ENCODE measurements at regions not wholly inside any gene's neighbourhood (a gene's known extent, or its start where the extent isn't known, plus 50 kb on each side); places are given as distances from the start of the nearest gene placed in this dataset.
"Not testable (repeated sequence)": the region's sequence is repeated elsewhere in the genome, so short reads cannot be mapped to it uniquely, and the experiment has no call there.

- H3K9me3 Mint-ChIP-seq (ENCODE audit: low read depth): peaks cover 5% of the 10 kb centered on the region
Measured at GRCh38 chr15:92753591-92753990, 98.0 kb upstream of the FAM174B start.

GRCh38 chr15:92763459-92763858, 107.9 kb upstream of the FAM174B start:
- no peaks in the 10 kb centered on the region for H3K9me3 Mint-ChIP-seq (ENCODE audit: low read depth)
- DNase-seq (ENCODE audit: low spot score): no peak
- H3K27me3 Mint-ChIP-seq (ENCODE audit: low read depth): no peaks in the 10 kb centered on the region
- H3K27ac Mint-ChIP-seq (ENCODE audit: unreplicated experiment): no peak overlapping the region
- peaks cover 1% of the 10 kb centered on the region for H3K36me3 Mint-ChIP-seq (ENCODE audit: low read depth)
- no peaks in the 10 kb centered on the region for H3K4me1 Mint-ChIP-seq (ENCODE audit: low read depth)
- no peak overlapping the region for H3K4me3 Mint-ChIP-seq (ENCODE audit: unreplicated experiment)
- no peak for TF ChIP-seq CTCF (IDR thresholded peaks at IDR 0.05)

More at GRCh38 chr15:92753591-92753990, 98.0 kb upstream of the FAM174B start:
- DNase-seq (ENCODE audit: low spot score): no peak
- no peak for TF ChIP-seq CTCF (IDR thresholded peaks at IDR 0.05)
- H3K4me1 Mint-ChIP-seq (ENCODE audit: low read depth): no peaks in the 10 kb centered on the region
- H3K36me3 Mint-ChIP-seq (ENCODE audit: low read depth): peaks cover 2% of the 10 kb centered on the region
- peaks cover 5% of the 10 kb centered on the region for H3K27me3 Mint-ChIP-seq (ENCODE audit: low read depth)
- H3K27ac Mint-ChIP-seq (ENCODE audit: unreplicated experiment): no peak overlapping the region
- no peak overlapping the region for H3K4me3 Mint-ChIP-seq (ENCODE audit: unreplicated experiment)

GRCh38 chr15:92768131-92768530, 112.6 kb upstream of the FAM174B start:
- H3K9me3 Mint-ChIP-seq (ENCODE audit: low read depth); DNase-seq (ENCODE audit: low spot score); H3K4me3 Mint-ChIP-seq (ENCODE audit: unreplicated experiment); H3K27me3 Mint-ChIP-seq (ENCODE audit: low read depth); H3K4me1 Mint-ChIP-seq (ENCODE audit: low read depth); H3K36me3 Mint-ChIP-seq (ENCODE audit: low read depth); H3K27ac Mint-ChIP-seq (ENCODE audit: unreplicated experiment): not testable (repeated sequence)

- Mint-ChIP-seq H3K9me3 (ENCODE audit: low read depth) (no peaks in the 10 kb centered on the region), H3K4me1 (ENCODE audit: low read depth) (no peaks in the 10 kb centered on the region)
Measured at GRCh38 chr15:92770641-92771040, 115.1 kb upstream of the FAM174B start.

GRCh38 chr15:92772061-92772460, 116.5 kb upstream of the FAM174B start:
- H3K4me1 Mint-ChIP-seq (ENCODE audit: low read depth): no peaks in the 10 kb centered on the region
- H3K4me3 Mint-ChIP-seq (ENCODE audit: unreplicated experiment): no peak overlapping the region
- H3K36me3 Mint-ChIP-seq (ENCODE audit: low read depth): no peaks in the 10 kb centered on the region
- no peaks in the 10 kb centered on the region for H3K27me3 Mint-ChIP-seq (ENCODE audit: low read depth)
- H3K27ac Mint-ChIP-seq (ENCODE audit: unreplicated experiment): no peak overlapping the region
- H3K9me3 Mint-ChIP-seq (ENCODE audit: low read depth): no peaks in the 10 kb centered on the region
- TF ChIP-seq CTCF (IDR thresholded peaks at IDR 0.05): no peak
- no peak for DNase-seq (ENCODE audit: low spot score)

More at GRCh38 chr15:92770641-92771040, 115.1 kb upstream of the FAM174B start:
- Mint-ChIP-seq H3K4me3 (ENCODE audit: unreplicated experiment) (no peak overlapping the region), H3K27ac (ENCODE audit: unreplicated experiment) (no peak overlapping the region), H3K27me3 (ENCODE audit: low read depth) (no peaks in the 10 kb centered on the region), H3K36me3 (ENCODE audit: low read depth) (no peaks in the 10 kb centered on the region)
- DNase-seq (ENCODE audit: low spot score): no peak
- no peak for TF ChIP-seq CTCF (IDR thresholded peaks at IDR 0.05)

GRCh38 chr15:92772626-92773244, 117.2 kb upstream of the FAM174B start:
- Mint-ChIP-seq H3K36me3 (ENCODE audit: low read depth) (no peaks in the 10 kb centered on the region), H3K4me3 (ENCODE audit: unreplicated experiment) (no peak overlapping the region), H3K27me3 (ENCODE audit: low read depth) (no peaks in the 10 kb centered on the region), H3K27ac (ENCODE audit: unreplicated experiment) (no peak overlapping the region), H3K9me3 (ENCODE audit: low read depth) (no peaks in the 10 kb centered on the region), H3K4me1 (ENCODE audit: low read depth) (no peaks in the 10 kb centered on the region)
- no peak for TF ChIP-seq CTCF (IDR thresholded peaks at IDR 0.05)
- DNase-seq (ENCODE audit: low spot score): no peak
